ENCODE measurements at regions not wholly inside any gene's neighbourhood (a gene's known extent, or its start where the extent isn't known, plus 50 kb on each side); places are given as distances from the start of the nearest gene placed in this dataset.
A peak's percentile ranks its signal among the peaks of the same experiment; 100 is the strongest.
"Not testable (repeated sequence)": the region's sequence is repeated elsewhere in the genome, so short reads cannot be mapped to it uniquely, and the experiment has no call there.

- DNase-seq (ENCODE audit: low spot score in 2 of 2), result no peak
- Histone ChIP-seq H3K4me3 (no peak overlapping the region), H3K27ac (peak overlapping the region in 1 of 2 donors; percentile 84), H3K27me3 (no peaks in the 10 kb centered on the region), H3K9me3 (no peaks in the 10 kb centered on the region), H3K4me1 (peaks cover 0 to 5% of the 10 kb centered on the region in 2 donors), H3K36me3 (no peaks in the 10 kb centered on the region)
- intact Hi-C loops (cut with DNase I; ENCODE audit: low total_unique reads), result no loop called here
- no peak for TF ChIP-seq POLR2AphosphoS5 (IDR thresholded peaks at IDR 0.05)
- TF ChIP-seq, protein P1, sequence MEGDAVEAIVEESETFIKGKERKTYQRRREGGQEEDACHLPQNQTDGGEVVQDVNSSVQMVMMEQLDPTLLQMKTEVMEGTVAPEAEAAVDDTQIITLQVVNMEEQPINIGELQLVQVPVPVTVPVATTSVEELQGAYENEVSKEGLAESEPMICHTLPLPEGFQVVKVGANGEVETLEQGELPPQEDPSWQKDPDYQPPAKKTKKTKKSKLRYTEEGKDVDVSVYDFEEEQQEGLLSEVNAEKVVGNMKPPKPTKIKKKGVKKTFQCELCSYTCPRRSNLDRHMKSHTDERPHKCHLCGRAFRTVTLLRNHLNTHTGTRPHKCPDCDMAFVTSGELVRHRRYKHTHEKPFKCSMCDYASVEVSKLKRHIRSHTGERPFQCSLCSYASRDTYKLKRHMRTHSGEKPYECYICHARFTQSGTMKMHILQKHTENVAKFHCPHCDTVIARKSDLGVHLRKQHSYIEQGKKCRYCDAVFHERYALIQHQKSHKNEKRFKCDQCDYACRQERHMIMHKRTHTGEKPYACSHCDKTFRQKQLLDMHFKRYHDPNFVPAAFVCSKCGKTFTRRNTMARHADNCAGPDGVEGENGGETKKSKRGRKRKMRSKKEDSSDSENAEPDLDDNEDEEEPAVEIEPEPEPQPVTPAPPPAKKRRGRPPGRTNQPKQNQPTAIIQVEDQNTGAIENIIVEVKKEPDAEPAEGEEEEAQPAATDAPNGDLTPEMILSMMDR (IDR thresholded peaks at IDR 0.05), result no peak
- TF ChIP-seq POLR2A (IDR thresholded peaks at IDR 0.05), result no peak
Observed at GRCh38 chr1:182229451-182229850, 162.1 kb downstream of the GLUL start.

GRCh38 chr1:182227864-182228547 is 163.6 kb downstream of the GLUL start:
- intact Hi-C loops (cut with DNase I; ENCODE audit: low total_unique reads), result no loop called here
- Histone ChIP-seq H3K4me1 (peaks cover 0 to 5% of the 10 kb centered on the region in 2 donors), H3K27ac (peak overlapping the region; percentile 80 to 84)

DNA sequence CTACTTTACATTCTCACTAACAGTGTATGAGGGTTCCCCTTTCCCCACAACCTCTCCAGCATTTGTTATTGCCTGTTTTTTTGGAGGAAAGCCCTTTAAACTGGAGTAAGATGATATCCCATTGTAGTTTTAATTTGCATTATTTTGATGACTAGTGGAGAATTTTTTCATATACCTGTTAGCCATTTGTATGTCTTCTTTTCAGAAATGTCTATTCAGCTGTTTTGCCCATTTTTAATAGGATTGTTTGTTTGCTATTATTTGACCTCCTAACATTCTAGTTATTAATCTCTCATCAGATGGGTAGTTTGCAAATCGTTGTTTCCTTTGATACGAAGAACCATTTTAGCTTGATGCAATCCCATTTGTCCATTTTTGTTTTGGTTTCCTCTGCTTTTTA is 165.0 kb downstream of the GLUL start:
- H3K27me3 ChIP-seq, result no peaks in the 10 kb centered on the region
- H3K4me3 ChIP-seq, result no peak overlapping the region
- DNase-seq (ENCODE audit: low spot score in 2 of 2), result no peak
- intact Hi-C loops (cut with DNase I; ENCODE audit: low total_unique reads), result no loop called here
- no peaks in the 10 kb centered on the region for H3K36me3 ChIP-seq
- peaks cover 3 to 4% of the 10 kb centered on the region in 2 donors for H3K9me3 ChIP-seq
- no peak overlapping the region for H3K27ac ChIP-seq
- peaks cover 0 to 5% of the 10 kb centered on the region in 2 donors for H3K4me1 ChIP-seq
- TF ChIP-seq POLR2AphosphoS5 (IDR thresholded peaks at IDR 0.05) (no peak), POLR2A (IDR thresholded peaks at IDR 0.05) (no peak)
- TF ChIP-seq, protein P1 (IDR thresholded peaks at IDR 0.05), result no peak

More at GRCh38 chr1:182227864-182228547, 163.6 kb downstream of the GLUL start:
- no peaks in the 10 kb centered on the region for H3K9me3 ChIP-seq
- DNase-seq (ENCODE audit: low spot score in 2 of 2), result no peak
- no peaks in the 10 kb centered on the region for H3K36me3 ChIP-seq
- no peak overlapping the region for H3K4me3 ChIP-seq
- TF ChIP-seq POLR2A (IDR thresholded peaks at IDR 0.05) (no peak), POLR2AphosphoS5 (IDR thresholded peaks at IDR 0.05) (no peak)
- TF ChIP-seq, protein P1 (IDR thresholded peaks at IDR 0.05), result no peak
- H3K27me3 ChIP-seq, result no peaks in the 10 kb centered on the region

DNA sequence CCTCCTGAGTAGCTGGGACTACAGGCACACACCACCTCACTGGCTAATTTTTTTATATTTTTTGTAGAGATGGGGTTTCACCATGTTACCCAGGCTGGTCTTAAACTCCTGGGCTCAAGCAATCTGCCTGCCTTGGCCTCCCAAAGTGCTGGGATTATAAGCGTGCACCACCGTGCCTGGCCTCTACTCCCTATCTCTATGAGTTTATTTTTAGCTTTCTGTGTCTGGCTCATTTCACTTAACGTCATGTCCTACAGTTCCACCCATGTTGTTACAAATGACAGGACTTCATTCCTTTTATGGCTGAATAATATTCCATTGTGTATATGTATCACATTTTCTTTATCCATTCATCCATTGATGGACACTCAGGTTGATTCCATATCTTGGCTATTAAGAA is 164.2 kb upstream of the ZNF648 start:
- intact Hi-C loops (cut with DNase I; ENCODE audit: low total_unique reads); H3K36me3 ChIP-seq; H3K27ac ChIP-seq; H3K4me3 ChIP-seq; DNase-seq (ENCODE audit: low spot score in 2 of 2); H3K9me3 ChIP-seq; H3K4me1 ChIP-seq; H3K27me3 ChIP-seq: not testable (repeated sequence)

DNA sequence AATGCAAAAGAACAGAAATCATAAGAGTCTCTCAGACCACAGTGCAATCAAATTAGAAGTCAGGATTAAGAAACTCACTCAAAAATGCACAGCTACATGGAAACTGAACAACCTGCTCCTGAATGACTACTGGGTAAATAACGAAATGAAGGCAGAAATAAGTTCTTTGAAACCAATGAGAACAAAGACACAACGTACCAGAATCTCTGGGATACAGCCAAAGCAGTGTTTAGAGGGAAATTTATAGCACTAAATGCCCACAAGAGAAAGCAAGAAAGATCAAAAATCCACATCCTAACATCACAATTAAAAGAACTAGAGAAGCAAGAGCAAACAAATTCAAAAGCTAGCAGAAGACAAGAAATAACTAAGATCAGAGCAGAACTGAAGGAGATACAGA is 160.5 kb upstream of the ZNF648 start:
- H3K4me3 ChIP-seq; H3K9me3 ChIP-seq; H3K36me3 ChIP-seq; H3K27ac ChIP-seq; DNase-seq (ENCODE audit: low spot score in 2 of 2); H3K4me1 ChIP-seq; intact Hi-C loops (cut with DNase I; ENCODE audit: low total_unique reads); H3K27me3 ChIP-seq: not testable (repeated sequence)

DNA sequence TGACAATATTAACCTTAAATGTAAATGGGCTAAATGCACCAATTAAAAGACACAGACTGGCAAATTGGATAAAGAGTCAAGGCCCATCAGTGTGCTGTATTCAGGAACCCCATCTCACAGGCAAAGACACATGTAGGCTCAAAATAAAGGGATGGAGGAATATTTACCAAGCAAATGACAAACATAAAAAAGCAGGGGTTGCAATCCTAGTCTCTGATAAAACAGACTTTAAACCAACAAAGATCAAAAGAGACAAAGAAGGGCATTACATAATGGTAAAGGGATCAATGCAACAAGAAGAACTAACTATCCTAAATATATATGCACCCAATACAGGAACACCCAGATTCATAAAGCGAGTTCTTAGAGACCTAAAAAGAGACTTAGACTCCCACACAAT is 159.9 kb upstream of the ZNF648 start:
- H3K27me3 ChIP-seq; H3K4me1 ChIP-seq; H3K27ac ChIP-seq; intact Hi-C loops (cut with DNase I; ENCODE audit: low total_unique reads); H3K4me3 ChIP-seq; H3K9me3 ChIP-seq; H3K36me3 ChIP-seq; DNase-seq (ENCODE audit: low spot score in 2 of 2): not testable (repeated sequence)

GRCh38 chr1:182217967-182218366 is 156.5 kb upstream of the ZNF648 start:
- no peaks in the 10 kb centered on the region for H3K27me3 ChIP-seq
- no peak overlapping the region for H3K4me3 ChIP-seq
- H3K9me3 ChIP-seq, result peaks cover 3 to 4% of the 10 kb centered on the region in 2 donors
- no peaks in the 10 kb centered on the region for H3K4me1 ChIP-seq
- H3K27ac ChIP-seq, result no peak overlapping the region
- TF ChIP-seq POLR2A (IDR thresholded peaks at IDR 0.05), result no peak
- TF ChIP-seq POLR2AphosphoS5 (IDR thresholded peaks at IDR 0.05), result no peak
- TF ChIP-seq, protein P1 (IDR thresholded peaks at IDR 0.05), result no peak
- no peak for DNase-seq (ENCODE audit: low spot score in 2 of 2)
- intact Hi-C loops (cut with DNase I; ENCODE audit: low total_unique reads), result no loop called here
- no peaks in the 10 kb centered on the region for H3K36me3 ChIP-seq
